Stimulated activated CD4-positive, alpha-beta T cell treated with anti-CD3 and anti-CD28 coated beads, Interleukin-15, amount 100 ng/mL, for 48 hours (primary cell): ENCODE measurements at regions not wholly inside any gene's neighbourhood (a gene's known extent, or its start where the extent isn't known, plus 50 kb on each side); places are given as distances from the start of the nearest gene placed in this dataset.
A peak's percentile ranks its signal among the peaks of the same experiment; 100 is the strongest.
"Not testable (repeated sequence)": the region's sequence is repeated elsewhere in the genome, so short reads cannot be mapped to it uniquely, and the experiment has no call there.

Experiments
- DNase-seq, 2 donors: peaks; one replicate each; pipeline ENCODE4 v3.0.0-alpha.2; 2020; ENCODE audit warnings: low read depth in 2 of 2

DNA sequence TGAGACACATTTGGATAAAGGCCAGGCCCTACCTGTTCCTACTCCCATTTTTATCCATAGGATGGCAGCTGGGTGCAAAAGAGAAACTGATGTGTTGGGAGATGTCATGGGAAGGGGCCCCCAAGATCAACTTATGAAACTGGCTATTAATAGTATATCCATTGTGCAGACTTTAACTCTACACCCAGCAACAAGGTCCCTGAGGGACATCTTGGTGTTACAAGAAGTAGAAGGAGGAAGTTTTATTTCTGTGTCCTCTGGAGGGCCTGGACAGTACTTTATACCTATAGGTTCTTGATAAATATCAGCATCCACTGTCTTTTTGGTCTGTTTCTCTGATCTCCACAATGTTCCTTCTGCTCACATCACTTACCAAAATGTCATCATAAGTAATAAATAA is 84.6 kb downstream of the BTG1 start:
- DNase-seq = no peak

DNA sequence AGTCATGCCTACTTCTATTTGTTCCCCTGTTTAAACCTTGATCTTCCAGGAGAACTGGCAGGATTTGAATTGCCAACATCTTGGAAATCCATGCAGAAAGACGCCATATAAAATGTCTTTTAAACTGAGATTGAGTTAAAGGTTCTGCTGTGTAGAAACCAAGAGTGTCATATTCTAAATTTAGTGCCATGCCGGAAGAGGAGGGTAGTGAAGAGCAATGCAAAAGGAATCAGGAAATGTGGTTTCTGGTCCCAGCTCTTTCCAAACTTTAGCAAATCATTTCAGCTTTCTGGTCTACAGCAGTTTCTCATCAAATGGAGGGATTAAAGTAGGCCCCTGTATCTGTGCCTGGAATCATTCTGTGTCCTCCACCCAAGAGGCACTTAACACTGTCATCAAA is 85.7 kb downstream of the BTG1 start:
- no peak for DNase-seq

DNA sequence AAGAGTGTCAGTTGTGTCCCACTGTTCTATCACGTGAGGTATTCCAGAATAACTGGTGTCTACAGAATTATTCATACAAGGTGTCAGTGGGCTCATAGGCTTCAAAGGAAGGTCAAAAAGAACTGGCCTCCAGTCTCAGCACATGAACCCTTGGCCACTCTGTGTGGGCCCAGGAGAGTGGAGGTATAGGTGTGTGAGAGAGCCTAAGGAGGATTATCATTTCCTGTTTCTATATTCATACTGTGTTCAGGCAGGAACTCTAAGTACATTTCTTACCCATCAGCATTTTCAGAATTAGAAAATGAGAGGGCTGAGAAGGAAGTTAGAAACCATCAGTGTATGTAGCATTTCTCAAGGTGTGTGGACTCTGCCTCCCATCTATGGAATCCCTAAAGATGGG is 87.0 kb downstream of the BTG1 start:
- no peak for DNase-seq

DNA sequence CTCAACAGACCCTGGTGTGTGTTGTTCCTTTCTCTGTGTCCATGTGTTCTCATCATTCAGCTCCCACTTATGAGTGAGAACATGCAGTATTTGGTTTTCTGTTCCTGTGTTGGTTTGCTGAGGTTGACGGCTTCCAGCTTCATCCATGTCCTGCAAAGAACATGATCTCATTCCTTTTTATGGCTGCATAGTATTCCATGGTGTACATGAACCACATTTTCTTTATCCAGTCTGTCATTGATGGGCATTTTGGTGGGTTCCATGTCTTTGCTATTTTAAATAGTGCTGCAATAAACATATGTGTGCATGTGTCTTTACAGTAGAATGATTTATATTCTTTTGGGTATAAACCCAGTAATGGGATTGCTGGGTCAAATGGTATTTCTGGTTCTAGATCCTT is 88.9 kb downstream of the BTG1 start:
- DNase-seq = not testable (repeated sequence)

DNA sequence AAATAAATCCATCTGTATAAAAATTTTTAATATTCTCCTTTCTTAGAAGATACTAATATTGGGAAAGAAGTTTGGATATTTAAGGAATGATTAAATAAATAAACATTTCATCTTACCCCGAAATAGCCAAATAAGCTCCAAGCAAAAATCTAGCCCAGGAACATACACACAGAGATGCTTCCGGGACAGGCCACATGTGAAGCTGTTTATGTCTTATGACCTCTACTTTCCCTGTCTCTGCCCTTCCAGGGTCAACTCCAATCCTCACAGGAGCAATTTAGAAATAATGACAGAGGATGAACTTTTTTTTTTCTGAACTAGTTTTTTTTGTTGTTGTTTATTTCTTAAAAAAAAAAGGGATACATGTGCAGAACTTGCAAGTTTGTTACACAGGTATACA is 89.4 kb downstream of the BTG1 start:
- DNase-seq = no peak

DNA sequence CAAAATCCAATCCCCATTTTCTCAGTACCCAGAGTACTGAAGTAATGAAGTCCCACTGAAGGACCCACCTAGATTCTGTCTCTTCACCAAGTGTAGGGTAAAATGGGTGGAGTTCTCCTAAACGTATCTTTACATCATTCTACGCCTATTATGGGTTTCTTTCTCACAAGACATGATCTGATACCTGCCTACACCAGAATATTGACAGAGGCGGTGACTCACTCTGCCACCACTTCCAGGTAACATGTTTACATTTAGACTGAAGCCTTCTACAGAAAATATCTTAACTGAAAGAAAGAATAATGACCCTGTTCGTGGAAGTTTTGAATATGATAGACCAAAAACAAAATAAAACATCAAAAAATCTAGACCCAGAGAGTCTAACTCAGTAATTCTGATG is 89.8 kb downstream of the BTG1 start:
- peak; percentile 33 to 43 for DNase-seq

DNA sequence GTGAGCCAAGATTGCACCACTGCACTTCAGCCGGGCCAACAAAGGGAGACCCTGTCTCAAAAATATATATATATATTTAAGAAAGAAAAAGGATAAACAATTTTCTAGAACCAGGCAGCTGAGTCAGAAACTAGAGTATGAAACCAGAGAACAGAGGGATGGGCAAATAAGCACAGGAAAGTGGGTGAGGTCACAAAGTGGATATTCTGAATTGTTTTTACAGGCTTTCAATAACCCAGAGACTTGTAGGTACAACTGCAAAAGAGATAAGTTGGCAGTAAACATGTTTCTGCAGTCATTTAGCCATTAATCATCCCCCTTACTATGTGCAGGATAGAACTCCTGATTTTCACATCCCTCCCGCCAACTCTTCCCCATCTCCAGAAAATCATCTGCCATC is 94.2 kb downstream of the BTG1 start:
- no peak for DNase-seq

DNA sequence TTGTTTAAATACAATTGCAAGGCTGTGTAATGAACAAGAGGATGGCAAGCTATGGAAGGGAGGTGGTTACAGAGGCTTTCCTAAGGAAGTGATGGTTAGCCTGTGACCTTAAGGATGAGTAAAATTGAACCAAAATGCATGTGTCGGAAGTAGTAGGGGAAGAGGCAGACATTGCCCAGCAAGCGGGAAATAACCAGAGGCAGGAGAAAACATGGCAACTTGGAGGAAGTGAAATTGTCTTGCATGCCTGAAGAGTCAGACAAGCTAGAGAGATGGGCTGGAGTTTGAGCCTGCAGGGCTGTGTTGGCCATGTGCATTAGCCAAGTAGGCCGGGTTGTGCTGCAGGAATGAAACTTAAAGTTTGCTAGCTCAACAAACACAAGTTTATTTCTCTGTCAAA is 96.2 kb downstream of the BTG1 start:
- no peak for DNase-seq

DNA sequence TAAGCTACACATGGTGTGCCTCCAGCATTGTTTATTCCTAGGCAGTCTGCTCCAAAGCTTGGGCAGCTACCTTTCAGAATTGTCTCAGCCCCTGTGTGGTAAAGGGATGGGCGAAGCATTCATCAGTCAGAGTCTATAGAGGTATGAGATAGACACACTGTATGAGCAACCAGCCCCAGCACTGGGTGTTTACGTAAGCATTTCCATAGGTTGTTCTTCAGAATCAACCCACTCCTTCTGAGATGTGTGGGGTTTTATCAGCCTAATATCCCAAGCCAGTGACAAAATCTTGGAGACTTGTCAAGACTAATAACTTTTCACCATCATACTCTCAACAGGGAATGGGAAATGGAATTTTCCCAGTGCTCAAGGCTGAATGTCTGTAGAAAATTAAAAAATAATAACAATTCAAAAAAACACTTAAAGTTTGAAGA is 98.2 kb downstream of the BTG1 start:
- DNase-seq = no peak

DNA sequence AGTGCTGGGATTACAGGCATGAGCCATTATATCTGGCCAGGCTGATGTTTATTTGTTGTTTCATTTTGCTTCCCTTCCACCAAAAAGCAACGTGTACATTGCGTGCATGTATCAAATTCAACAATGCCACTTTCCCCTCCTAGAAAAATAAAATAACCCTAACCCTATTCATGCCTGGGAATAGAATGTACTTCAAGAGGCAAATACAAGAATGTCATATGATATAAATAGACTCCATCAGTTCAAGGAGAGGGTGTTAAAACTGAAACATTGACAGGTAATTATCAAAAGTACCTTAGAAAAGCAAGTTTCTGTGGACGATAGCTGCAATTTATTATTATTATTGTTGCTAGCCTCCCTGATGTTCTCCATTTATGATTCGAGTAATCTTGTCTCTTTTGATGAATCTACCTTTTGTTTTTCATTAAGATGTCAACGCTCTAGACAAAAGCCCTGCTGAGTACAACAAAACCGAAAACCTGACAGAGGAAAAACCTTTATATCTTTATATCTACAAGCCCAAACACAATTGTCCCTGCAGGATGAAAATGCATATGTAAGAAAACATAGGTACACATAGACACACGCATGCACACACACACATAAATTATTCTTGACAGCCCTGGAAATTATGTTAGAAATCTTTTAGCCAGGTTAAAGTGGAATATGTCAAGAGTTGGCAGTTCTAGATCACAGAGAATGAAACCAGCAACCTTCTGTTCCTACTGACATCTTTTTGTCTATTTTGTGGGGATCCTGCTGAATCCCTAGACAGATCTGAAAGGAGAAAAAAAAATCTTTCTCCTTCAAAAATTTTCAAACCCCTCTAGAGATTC is 98.9 kb downstream of the BTG1 start:
- DNase-seq = no peak

DNA sequence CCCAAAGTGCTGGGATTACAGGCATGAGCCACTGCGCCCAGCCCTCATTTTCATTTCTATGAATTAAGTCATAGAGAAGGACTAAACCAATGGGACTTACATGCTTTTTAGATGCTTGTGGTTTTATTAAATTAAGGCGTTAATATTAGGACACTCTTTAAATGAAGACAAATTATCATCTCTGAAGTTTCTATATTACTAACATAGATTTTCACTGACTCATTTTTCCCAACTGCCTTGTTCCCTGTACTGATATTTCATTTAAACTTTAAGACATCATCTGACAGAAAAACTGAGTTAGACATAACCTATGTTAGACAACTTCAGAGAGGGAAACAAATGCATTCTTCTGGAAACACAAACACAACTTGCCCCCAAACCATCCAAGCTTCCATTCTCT is 99.8 kb downstream of the BTG1 start:
- no peak for DNase-seq

DNA sequence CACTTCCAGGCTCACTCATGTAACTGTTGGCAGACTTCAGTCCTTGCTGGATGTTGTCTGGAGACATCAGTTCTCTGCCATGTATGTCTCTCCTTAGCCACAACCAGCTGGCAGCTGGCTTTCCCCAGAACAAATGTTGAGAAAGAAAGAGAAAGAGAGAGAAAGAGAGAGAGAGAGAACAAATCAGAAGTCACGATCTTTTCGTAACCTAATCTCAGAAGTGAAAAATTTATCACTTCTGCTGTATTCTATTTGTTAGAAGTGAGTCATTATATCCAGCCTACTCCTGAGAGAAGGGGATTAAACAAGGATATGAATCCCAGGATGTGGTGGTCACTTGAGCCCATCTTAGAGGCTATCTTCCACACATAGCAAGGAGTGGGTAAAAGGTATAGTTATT is 101.2 kb downstream of the BTG1 start:
- DNase-seq = no peak

DNA sequence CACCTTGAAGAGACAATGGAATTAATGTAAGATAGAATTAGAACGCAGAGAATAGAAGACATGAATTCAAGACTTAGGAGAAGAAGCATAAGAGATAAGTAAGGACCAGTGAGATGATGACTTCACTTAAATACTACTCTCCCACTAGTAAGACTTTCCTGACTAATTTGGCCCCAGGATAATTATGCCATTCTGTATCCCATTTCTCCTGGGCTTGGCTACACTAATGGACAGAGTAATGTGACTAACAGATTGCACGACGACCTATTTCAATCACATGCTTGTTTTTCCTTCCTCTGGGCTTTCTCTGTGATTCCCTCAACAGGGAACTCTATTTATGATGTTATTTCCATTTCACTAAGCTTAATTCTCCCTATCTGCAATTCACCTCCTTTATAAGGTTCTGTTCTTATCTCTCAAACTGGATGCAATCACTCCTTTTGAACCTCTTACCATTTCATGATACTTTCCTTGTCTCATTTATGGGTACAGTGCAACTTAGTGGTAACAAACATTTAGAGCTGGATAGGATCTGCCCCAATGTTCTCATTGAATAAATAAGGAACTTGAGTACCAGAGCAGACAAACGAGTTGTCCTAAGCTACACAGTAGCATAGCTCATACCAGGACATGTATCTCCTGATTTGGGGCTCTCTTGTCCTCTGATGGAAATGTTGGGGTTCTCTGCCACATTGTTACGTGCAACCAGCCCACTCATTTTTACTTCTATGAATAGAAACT is 102.7 kb downstream of the BTG1 start:
- no peak for DNase-seq

DNA sequence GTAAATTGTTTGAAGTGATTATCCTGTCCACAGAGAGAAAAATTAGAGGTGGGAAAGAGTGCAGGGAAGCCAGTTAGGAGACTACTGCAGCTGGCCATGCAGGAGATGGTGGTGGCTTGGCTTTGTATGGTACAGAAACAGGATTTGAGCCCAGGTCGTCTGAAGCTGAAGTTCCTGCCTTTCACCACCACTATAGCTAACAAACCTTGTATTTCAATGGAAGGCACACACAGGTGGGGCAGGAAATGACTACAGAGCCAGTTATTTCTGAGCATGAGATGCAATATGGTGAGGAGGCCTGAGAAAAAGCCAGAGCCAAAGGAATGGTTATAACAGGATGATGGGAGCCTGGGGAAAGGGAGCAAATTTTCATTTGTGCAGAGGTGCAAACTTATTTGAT is 103.9 kb downstream of the BTG1 start:
- no peak for DNase-seq

DNA sequence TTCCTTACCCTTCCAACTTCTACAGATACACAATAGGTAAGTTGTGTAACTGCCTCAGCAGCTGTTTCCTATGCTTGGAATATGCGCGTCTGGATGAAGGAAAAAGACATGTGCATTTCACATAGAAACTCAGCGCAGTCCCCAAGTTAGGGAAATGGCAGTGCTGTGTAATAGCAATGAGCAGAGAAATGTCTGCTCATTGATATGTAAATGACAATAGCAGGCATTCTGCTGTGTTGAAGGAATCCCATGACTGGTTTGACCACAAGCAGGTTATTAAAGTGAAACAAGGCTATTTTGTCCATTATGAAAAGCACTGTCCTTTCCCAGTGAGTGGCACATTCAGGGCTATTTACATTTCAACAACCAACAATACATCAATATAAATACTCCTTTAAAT is 106.6 kb downstream of the BTG1 start:
- no peak for DNase-seq

DNA sequence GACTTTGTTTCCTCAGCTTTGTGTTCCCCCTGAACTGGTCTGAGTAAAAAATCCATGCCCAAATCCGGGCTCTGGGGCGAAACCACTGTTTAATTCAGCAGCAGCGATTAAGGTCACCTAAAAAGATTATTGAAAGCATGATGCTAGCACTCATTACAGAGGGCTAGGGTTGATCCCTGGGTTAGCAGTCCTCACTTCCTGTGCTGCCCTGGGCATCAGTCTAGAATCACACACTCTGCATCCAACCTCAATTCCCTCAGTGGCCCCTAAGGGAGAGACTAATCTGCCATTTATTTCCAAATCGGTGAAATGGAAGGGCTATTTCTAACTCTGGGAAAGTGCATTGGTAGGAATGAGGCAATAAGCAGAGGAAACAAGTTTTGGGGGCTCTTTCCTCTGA is 107.2 kb downstream of the BTG1 start:
- DNase-seq = no peak

DNA sequence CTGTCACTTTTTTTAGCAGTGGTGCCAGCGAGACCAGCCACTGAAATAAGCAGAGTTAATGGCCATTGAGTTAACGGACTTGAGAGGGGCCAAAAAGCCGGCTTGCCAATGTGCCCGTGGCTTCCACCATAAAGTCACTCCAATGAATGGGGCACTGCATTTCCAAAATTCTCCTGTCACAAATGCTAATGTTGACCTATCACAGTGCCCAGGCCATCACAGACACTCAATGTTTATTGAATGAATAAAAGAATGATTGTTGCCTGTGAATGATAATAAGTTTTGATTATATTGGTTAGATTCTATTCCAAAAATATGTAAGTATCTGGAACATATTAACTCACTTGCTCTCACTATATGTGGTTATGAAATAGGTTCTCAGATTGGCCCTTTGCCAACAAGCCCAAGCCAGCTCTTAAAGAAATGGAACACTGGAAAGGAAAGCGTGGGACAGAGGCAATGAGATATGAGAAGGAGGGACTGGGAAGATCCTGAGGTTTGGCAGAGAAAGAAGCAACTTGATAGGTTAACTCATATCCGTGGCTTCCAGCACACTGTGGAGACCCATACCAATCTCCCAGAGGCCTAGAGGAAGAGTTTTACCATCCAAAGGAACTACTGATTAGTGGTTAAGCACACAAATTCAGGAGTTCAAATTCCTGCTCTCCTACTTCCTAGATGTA is 108.7 kb downstream of the BTG1 start:
- no peak for DNase-seq

DNA sequence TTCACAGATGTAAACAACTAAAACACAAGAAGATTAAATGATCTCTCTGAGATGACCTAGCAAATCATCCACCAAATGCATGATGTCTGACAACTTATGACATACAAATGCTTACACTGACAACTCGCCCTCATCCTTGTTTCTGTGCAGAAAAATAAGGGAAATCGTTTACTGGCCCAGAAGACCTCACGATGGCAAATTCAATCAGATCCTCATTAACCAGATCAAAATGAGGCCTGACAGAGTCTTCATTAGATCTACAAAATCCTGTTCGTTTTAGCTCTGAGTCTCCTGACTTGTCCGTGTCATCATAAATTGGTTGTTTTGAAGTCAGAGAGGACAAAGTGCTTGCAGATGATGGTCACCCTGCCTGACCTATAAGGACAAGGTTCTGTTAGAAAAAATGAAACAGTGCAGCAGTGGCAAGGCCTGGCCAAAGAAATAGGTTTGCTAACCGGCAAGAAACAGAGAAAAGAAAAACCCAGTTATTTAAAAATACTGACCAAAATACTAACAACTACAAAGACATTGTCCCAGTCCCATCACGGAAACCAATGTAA is 109.5 kb downstream of the BTG1 start:
- DNase-seq = no peak

DNA sequence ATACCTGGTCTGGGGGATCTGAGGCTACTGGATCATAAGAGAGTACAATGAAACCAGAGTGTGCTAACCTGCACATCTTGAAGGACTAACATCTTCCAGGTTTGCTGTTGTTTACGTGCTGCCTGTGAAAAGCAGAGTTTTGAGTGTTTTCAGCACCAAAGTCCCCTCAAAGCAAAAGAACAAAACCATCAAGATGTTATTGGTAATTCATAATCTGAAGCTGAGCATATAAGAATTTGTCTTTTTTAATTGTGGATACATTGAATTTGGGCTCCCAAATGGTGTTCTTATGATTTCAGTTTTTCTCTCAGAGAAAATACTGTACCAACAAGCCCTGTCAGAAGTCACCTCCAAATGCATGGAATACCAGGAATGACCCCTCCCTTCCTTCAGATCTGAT is 110.2 kb downstream of the BTG1 start:
- DNase-seq = no peak

DNA sequence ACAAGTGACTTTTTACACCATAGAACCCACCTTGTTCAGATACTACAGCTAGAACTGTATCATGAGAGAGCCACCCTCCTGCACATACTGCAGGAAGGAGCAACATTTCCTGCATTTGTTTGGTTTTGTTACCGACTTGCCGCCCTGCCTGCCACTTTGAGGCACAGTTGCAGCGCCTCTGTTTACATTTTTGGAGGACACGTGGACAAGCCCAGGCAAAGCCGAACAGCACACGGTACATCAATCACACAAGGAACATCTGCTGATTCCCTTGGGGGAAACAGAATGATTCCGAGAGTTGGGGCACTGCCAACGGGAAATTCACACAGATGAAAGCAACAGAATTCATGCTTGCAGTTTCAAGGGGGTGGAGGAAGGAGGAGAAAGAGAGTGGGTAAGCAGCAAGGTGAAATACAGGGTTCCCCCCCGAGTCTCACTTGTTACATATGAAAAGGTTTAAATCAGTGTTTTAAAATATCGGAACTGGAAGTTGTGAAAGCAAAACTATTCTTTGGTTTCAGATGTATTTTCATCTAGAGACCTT is 110.7 kb downstream of the BTG1 start:
- no peak for DNase-seq

DNA sequence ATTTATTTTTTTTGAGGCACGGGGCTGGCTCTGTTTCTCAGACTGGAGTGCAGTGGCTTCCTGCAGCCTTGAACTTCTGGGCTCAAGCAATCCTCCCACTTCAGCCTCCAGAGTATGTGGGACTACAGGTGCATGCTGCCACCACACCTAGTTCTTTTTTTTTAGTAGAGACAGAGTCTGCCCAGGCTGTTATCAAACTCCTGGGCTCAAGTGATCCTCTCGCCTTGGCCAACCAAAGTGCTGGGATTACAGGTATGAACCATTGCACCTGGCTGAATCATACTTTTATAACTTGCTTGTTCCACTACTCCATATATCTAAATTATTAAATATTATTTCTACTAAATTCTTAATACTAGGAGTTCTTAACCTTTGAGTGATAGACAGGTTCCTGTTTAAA is 111.6 kb downstream of the BTG1 start:
- DNase-seq = no peak

DNA sequence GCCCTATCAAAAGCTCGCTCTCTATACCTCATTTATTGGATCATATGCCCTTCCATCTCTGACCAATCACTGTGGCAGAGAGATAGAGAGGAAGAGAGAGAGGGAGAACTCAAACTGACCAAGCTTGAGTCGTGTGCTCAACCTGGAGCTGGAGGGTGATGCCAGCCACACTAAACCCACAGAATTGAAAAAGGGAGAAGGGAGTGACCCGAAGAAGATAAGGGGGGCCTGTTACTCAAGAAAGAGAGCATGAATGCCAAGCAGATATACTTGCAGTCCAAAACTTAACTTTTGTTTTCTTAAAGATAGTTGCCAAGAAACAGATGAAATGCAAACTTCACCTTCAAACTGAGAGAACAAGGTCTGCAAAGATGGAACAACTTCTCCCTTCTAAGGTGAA is 112.7 kb downstream of the BTG1 start:
- no peak for DNase-seq
